ENCODE measurements at regions not wholly inside any gene's neighbourhood (a gene's known extent, or its start where the extent isn't known, plus 50 kb on each side); places are given as distances from the start of the nearest gene placed in this dataset.

GRCh38 chr7:106517508-106517907 lies 143.4 kb downstream of the CCDC71L start:
- DNase-seq (ENCODE audit: low read depth, low spot score): no peak
- in situ Hi-C loops (cut with HindIII; ENCODE audit: low sequenced_read_pairs): no loop called here
- no peak overlapping the region for H3K4me3 ChIP-seq (ENCODE audit: low read depth, low read length)
- TF ChIP-seq CTCF (IDR thresholded peaks at IDR 0.05; ENCODE audit: low read depth, low read length): no peak

- no peak for TF ChIP-seq CTCF (IDR thresholded peaks at IDR 0.05; ENCODE audit: low read depth, low read length)
- in situ Hi-C loops (cut with HindIII; ENCODE audit: low sequenced_read_pairs): no loop called here
- DNase-seq (ENCODE audit: low read depth, low spot score): no peak
Observed at GRCh38 chr7:106515321-106515720, 145.6 kb downstream of the CCDC71L start.

GRCh38 chr7:106514881-106515280 lies 146.1 kb downstream of the CCDC71L start:
- no peak for DNase-seq (ENCODE audit: low read depth, low spot score)
- no peak for TF ChIP-seq CTCF (IDR thresholded peaks at IDR 0.05; ENCODE audit: low read depth, low read length)
- H3K4me3 ChIP-seq (ENCODE audit: low read depth, low read length): no peak overlapping the region
- in situ Hi-C loops (cut with HindIII; ENCODE audit: low sequenced_read_pairs): no loop called here

More at GRCh38 chr7:106515321-106515720, 145.6 kb downstream of the CCDC71L start:
- no peak overlapping the region for H3K4me3 ChIP-seq (ENCODE audit: low read depth, low read length)

GRCh38 chr7:106512217-106512616 lies 148.7 kb downstream of the CCDC71L start:
- DNase-seq (ENCODE audit: low read depth, low spot score): no peak
- no peak overlapping the region for H3K4me3 ChIP-seq (ENCODE audit: low read depth, low read length)
- in situ Hi-C loops (cut with HindIII; ENCODE audit: low sequenced_read_pairs): no loop called here
- no peak for TF ChIP-seq CTCF (IDR thresholded peaks at IDR 0.05; ENCODE audit: low read depth, low read length)

DNA sequence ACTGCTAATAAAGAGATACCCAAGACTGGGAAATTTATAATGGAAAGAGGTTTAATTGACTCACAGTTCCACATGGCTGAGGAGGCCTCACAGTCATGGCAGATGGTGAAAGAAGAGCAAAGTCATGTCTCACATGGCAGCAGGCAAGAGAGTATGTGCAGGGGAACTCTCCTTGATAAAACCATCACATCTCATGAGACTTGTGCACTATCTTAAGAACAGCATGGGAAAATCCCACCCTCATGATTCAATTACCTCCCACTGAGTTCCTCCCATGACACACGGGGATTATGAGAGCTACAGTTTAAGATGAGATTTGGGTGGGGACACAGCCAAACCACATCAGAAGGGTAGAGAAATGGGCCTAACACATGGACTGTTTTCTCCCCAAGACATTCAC lies 156.3 kb downstream of the CCDC71L start:
- no peak overlapping the region for H3K4me3 ChIP-seq (ENCODE audit: low read depth, low read length)
- no peak for TF ChIP-seq CTCF (IDR thresholded peaks at IDR 0.05; ENCODE audit: low read depth, low read length)
- in situ Hi-C loops (cut with HindIII; ENCODE audit: low sequenced_read_pairs): no loop called here
- peak; percentile 68 for DNase-seq (ENCODE audit: low read depth, low spot score)

DNA sequence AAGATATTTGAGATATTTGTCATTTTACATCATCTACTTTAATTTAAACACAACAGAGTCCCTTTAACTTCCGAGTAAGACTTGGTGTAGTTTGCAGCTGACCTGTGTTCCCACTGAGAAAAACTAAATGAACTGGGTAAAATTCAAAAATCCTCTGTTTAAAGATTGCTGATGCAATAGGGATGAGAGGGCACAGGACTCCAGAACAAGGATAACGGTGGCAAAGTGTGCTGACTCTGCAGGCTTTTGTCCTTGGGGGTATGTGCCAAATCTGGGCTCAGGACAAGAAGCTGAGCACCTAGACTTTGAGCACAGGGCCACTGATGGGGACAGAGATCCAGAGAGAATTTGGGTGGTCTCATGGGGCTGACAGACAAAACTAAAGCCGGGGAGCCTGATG lies 156.8 kb downstream of the CCDC71L start:
- in situ Hi-C loops (cut with HindIII; ENCODE audit: low sequenced_read_pairs): no loop called here
- no peak for TF ChIP-seq CTCF (IDR thresholded peaks at IDR 0.05; ENCODE audit: low read depth, low read length)
- DNase-seq (ENCODE audit: low read depth, low spot score): no peak
- H3K4me3 ChIP-seq (ENCODE audit: low read depth, low read length): no peak overlapping the region

DNA sequence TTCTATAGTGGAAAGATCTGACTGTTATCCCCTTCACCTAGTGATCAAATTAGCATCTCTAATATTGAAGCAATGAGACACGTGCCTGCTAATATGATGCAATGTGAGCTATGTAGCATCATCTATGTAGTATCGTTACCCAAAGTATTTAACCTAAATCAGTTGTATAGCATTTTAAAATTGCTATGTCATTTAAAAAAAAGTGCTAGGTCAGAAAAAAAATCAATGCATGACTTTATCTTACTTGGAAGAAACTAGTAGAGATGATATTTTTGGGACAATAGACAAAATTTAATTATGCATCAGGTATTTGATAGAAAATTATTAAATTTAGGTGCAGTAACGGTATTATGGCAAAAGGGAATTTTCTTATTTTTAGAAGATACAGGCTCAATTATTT lies 157.3 kb downstream of the CCDC71L start:
- H3K4me3 ChIP-seq (ENCODE audit: low read depth, low read length): no peak overlapping the region
- no peak for DNase-seq (ENCODE audit: low read depth, low spot score)
- no peak for TF ChIP-seq CTCF (IDR thresholded peaks at IDR 0.05; ENCODE audit: low read depth, low read length)
- in situ Hi-C loops (cut with HindIII; ENCODE audit: low sequenced_read_pairs): no loop called here
